Bronchial epithelial cell (primary cell): ENCODE measurements at regions not wholly inside any gene's neighbourhood (a gene's known extent, or its start where the extent isn't known, plus 50 kb on each side); places are given as distances from the start of the nearest gene placed in this dataset.

Experiments
- DNase-seq: peaks from one replicate; pipeline ENCODE4 v3.0.0-alpha.2; 2010; ENCODE audit warnings: low read depth
- FAIRE-seq: peaks from 2 replicates; lab custom pipeline; 2011; peaks lifted over from hg19 to GRCh38; lab: Jason Lieb, UNC
- H3K27me3 ChIP-seq: 2 replicates; pipeline ENCODE4 v1.5.1; 2011; ENCODE audit warnings: low read length; ENCODE audit not compliant: control insufficient read depth, insufficient read depth
- H3K36me3 ChIP-seq: 2 replicates; pipeline ENCODE4 v1.5.1; 2011; ENCODE audit warnings: low read length; ENCODE audit not compliant: control insufficient read depth, insufficient read depth
- H3K4me3 ChIP-seq: 2 replicates; pipeline ENCODE4 v1.5.1; 2011; ENCODE audit warnings: mild to moderate bottlenecking, low read depth, low read length, control low read depth
- TF ChIP-seq, protein P1 (sequence below): IDR thresholded peaks from 2 replicates; pipeline ENCODE4 v1.5.1; 2011; ENCODE audit warnings: mild to moderate bottlenecking, moderate library complexity, low read length, control low read depth, inconsistent platforms; ENCODE audit not compliant: insufficient read depth, severe bottlenecking

- no peaks in the 10 kb centered on the region for H3K36me3 ChIP-seq
- no peaks in the 10 kb centered on the region for H3K27me3 ChIP-seq
- TF ChIP-seq, protein P1, sequence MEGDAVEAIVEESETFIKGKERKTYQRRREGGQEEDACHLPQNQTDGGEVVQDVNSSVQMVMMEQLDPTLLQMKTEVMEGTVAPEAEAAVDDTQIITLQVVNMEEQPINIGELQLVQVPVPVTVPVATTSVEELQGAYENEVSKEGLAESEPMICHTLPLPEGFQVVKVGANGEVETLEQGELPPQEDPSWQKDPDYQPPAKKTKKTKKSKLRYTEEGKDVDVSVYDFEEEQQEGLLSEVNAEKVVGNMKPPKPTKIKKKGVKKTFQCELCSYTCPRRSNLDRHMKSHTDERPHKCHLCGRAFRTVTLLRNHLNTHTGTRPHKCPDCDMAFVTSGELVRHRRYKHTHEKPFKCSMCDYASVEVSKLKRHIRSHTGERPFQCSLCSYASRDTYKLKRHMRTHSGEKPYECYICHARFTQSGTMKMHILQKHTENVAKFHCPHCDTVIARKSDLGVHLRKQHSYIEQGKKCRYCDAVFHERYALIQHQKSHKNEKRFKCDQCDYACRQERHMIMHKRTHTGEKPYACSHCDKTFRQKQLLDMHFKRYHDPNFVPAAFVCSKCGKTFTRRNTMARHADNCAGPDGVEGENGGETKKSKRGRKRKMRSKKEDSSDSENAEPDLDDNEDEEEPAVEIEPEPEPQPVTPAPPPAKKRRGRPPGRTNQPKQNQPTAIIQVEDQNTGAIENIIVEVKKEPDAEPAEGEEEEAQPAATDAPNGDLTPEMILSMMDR: no peak
- H3K4me3 ChIP-seq: no peak overlapping the region
- no peak for FAIRE-seq
- DNase-seq: peak; percentile 18
Measured at GRCh38 chr1:163668472-163668871, 346.7 kb downstream of the NUF2 start.

- Histone ChIP-seq H3K4me3 (no peak overlapping the region), H3K36me3 (no peaks in the 10 kb centered on the region), H3K27me3 (no peaks in the 10 kb centered on the region)
- no peak for DNase-seq
- TF ChIP-seq, protein P1: no peak
- peak; percentile 47 for FAIRE-seq
Measured at GRCh38 chr1:163670989-163671757, 349.4 kb downstream of the NUF2 start.

DNA sequence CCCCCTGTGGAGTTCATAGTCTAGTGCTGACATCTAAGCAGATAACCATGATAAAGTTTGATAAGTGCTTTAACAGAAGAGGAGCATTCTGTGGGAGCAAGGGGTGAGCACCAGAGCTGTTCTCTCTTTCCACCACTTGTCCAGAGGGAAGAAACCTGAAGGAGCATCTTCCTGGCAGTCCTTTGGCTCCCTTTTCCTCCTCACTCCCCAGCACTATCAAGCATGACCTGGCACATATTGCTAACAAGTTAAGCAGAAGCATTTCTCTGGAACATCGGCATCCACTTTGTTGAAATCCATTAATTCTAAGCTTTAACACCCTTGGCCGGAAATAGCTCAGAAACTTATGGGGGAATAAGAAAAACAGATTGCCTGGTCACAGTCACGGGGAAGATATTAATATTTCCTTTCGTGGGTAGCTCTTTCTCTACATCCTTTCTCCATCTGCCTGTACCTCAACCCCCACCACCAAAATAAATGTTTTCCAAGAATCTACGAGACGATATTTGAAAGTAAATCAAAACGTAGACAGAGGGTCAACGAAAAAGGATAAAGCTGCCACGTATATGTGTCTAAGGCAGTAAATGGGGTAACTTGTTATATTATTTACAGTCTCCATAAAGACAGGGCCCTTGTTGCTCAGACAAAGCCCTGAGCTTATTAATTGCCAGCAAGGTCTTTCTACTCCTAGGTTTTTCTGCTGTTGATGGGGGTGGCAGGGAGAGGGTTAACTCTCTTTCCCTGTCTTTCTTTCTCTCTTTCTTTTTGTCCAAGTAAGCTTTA is 351.4 kb downstream of the NUF2 start:
- TF ChIP-seq, protein P1: no peak
- FAIRE-seq (no peak), DNase-seq (no peak)
- no peaks in the 10 kb centered on the region for H3K36me3 ChIP-seq
- no peak overlapping the region for H3K4me3 ChIP-seq
- no peaks in the 10 kb centered on the region for H3K27me3 ChIP-seq

- TF ChIP-seq, protein P1: no peak
- Histone ChIP-seq H3K36me3 (no peaks in the 10 kb centered on the region), H3K4me3 (no peak overlapping the region), H3K27me3 (no peaks in the 10 kb centered on the region)
- DNase-seq (no peak), FAIRE-seq (no peak)
Measured at GRCh38 chr1:163673759-163674151, 352.0 kb downstream of the NUF2 start.

GRCh38 chr1:163674236-163674635 is 352.5 kb downstream of the NUF2 start:
- DNase-seq: no peak
- no peak for FAIRE-seq
- Histone ChIP-seq H3K27me3 (no peaks in the 10 kb centered on the region), H3K36me3 (no peaks in the 10 kb centered on the region), H3K4me3 (no peak overlapping the region)
- TF ChIP-seq, protein P1: no peak
